Ascending aorta (tissue), 2 donors: ENCODE measurements at regions not wholly inside any gene's neighbourhood (a gene's known extent, or its start where the extent isn't known, plus 50 kb on each side); places are given as distances from the start of the nearest gene placed in this dataset.

ENCODE experiments used
- DNase-seq, 2 donors: peaks; one replicate each; pipeline ENCODE4 v3.0.0-alpha.2; 2019; ENCODE audit warnings: low spot score in 2 of 2
- H3K27ac ChIP-seq, 2 donors: fragments of 200-600 bp; sonication (generic); one replicate each; pipeline ENCODE4 v1.5.1; 2016 to 2017; ENCODE audit warnings: mild to moderate bottlenecking in 1 of 2
- H3K27me3 ChIP-seq: fragments of 200-600 bp; sonication (generic); one replicate; pipeline ENCODE4 v1.5.1; 2017
- H3K36me3 ChIP-seq, 2 donors: fragments of 200-600 bp; sonication (generic); one replicate each; pipeline ENCODE4 v1.5.1; 2016
- H3K4me1 ChIP-seq, 2 donors: fragments of 200-600 bp; sonication (generic); one replicate each; pipeline ENCODE4 v1.5.1; 2016 to 2017; ENCODE audit warnings: mild to moderate bottlenecking in 1 of 2
- H3K4me3 ChIP-seq, 2 donors: fragments of 200-600 bp; sonication (generic); one replicate each; pipeline ENCODE4 v1.5.1; 2016 to 2017; ENCODE audit warnings: mild to moderate bottlenecking in 1 of 2
- H3K9me3 ChIP-seq, 2 donors: fragments of 200-600 bp; sonication (generic); one replicate each; pipeline ENCODE4 v1.5.1; 2016
- CTCF ChIP-seq, 3 experiments: fragments of 200-600 bp in 2 of 3; fragments of 450-650 bp in 1 of 3; sonication (generic) in 2 of 3; IDR thresholded peaks; one replicate each; pipeline ENCODE4 v1.5.1; 2016 to 2019; ENCODE audit warnings: antibody characterized with exemption in 3 of 3, mild to moderate bottlenecking in 1 of 3, moderate library complexity in 1 of 3
- intact Hi-C: fragments of 100-400 bp; cut with DNase I; formaldehyde crosslinking; loops from one replicate; pipeline ENCODE4 v1.15.1; 2023

GRCh38 chr6:6737671-6738070 is 149.2 kb downstream of the LY86 start:
- intact Hi-C loops = no loop called here
- Histone ChIP-seq H3K9me3 (no peaks in the 10 kb centered on the region), H3K4me3 (peak overlapping the region; percentile 33 to 42), H3K4me1 (no peaks in the 10 kb centered on the region), H3K27ac (no peak overlapping the region), H3K27me3 (no peaks in the 10 kb centered on the region), H3K36me3 (no peaks in the 10 kb centered on the region)
- TF ChIP-seq CTCF (IDR thresholded peaks at IDR 0.05) = no peak
- DNase-seq = no peak

GRCh38 chr6:6738108-6738507 is 149.6 kb downstream of the LY86 start:
- no peak for TF ChIP-seq CTCF (IDR thresholded peaks at IDR 0.05)
- no peak for DNase-seq
- H3K27me3 ChIP-seq = no peaks in the 10 kb centered on the region
- H3K27ac ChIP-seq = no peak overlapping the region
- intact Hi-C loops = no loop called here
- H3K36me3 ChIP-seq = no peaks in the 10 kb centered on the region
- H3K4me3 ChIP-seq = no peak overlapping the region
- no peaks in the 10 kb centered on the region for H3K4me1 ChIP-seq
- no peaks in the 10 kb centered on the region for H3K9me3 ChIP-seq

GRCh38 chr6:6738922-6739716 is 150.6 kb downstream of the LY86 start:
- TF ChIP-seq CTCF (IDR thresholded peaks at IDR 0.05) = no peak
- Histone ChIP-seq H3K27me3 (no peaks in the 10 kb centered on the region), H3K4me1 (no peaks in the 10 kb centered on the region), H3K27ac (no peak overlapping the region), H3K9me3 (no peaks in the 10 kb centered on the region), H3K36me3 (no peaks in the 10 kb centered on the region), H3K4me3 (no peak overlapping the region)
- DNase-seq = no peak
- intact Hi-C loops = no loop called here

- no peak for TF ChIP-seq CTCF (IDR thresholded peaks at IDR 0.05)
Measured at GRCh38 chr6:6740595-6740994, 152.1 kb downstream of the LY86 start.

GRCh38 chr6:6741264-6741663 is 152.7 kb downstream of the LY86 start:
- Histone ChIP-seq H3K4me3 (no peak overlapping the region), H3K9me3 (no peaks in the 10 kb centered on the region), H3K27me3 (no peaks in the 10 kb centered on the region), H3K36me3 (no peaks in the 10 kb centered on the region), H3K4me1 (no peaks in the 10 kb centered on the region), H3K27ac (no peak overlapping the region)
- no peak for TF ChIP-seq CTCF (IDR thresholded peaks at IDR 0.05)
- intact Hi-C loops = no loop called here
- no peak for DNase-seq

More at GRCh38 chr6:6740595-6740994, 152.1 kb downstream of the LY86 start:
- Histone ChIP-seq H3K4me3 (no peak overlapping the region), H3K4me1 (no peaks in the 10 kb centered on the region), H3K27ac (no peak overlapping the region), H3K27me3 (no peaks in the 10 kb centered on the region), H3K9me3 (no peaks in the 10 kb centered on the region), H3K36me3 (no peaks in the 10 kb centered on the region)
- intact Hi-C loops = no loop called here
- DNase-seq = no peak
